GM18505 (cell line): ENCODE measurements at regions not wholly inside any gene's neighbourhood (a gene's known extent, or its start where the extent isn't known, plus 50 kb on each side); places are given as distances from the start of the nearest gene placed in this dataset.
"Not testable (repeated sequence)": the region's sequence is repeated elsewhere in the genome, so short reads cannot be mapped to it uniquely, and the experiment has no call there.

Source experiments
- ATAC-seq: cut with Tn5 transposase; IDR thresholded peaks from one replicate; pipeline ENCODE4 v1.9.1; 2021; ENCODE audit not compliant: unreplicated experiment
- POLR2A ChIP-seq: IDR thresholded peaks from 4 replicates; pipeline ENCODE4 v1.6.1; 2011; ENCODE audit warnings: borderline replicate concordance; ENCODE audit not compliant: insufficient read depth, insufficient read length; ENCODE audit errors: extremely low read depth

- ATAC-seq: no peak
- no peak for TF ChIP-seq POLR2A
These were observed 393.6 kb downstream of the GPAT3 start for GRCh38 chr4:83929550-83929949.

DNA sequence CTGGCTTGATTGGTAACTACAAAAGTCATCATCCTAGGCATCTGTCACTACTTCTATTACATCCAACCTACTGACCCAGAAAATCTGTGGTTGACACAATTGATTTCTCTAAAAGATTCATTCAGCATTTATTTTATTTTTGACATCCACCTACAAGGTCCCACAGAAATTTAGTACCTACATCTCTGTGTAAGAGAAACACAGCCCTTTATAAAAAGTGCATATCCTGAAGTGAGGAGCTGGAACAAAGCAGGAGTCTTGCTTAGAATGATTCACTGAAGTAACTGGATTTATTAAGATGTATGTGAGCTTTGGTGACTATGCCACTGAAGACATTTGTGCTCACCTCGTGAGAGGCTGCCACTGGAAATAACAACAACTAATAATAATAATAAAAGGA, 391.0 kb downstream of the GPAT3 start:
- TF ChIP-seq POLR2A: no peak

GRCh38 chr4:83923341-83923740, 387.4 kb downstream of the GPAT3 start:
- ATAC-seq: no peak
- no peak for TF ChIP-seq POLR2A

More for the DNA sequence above, 391.0 kb downstream of the GPAT3 start:
- ATAC-seq: no peak

DNA sequence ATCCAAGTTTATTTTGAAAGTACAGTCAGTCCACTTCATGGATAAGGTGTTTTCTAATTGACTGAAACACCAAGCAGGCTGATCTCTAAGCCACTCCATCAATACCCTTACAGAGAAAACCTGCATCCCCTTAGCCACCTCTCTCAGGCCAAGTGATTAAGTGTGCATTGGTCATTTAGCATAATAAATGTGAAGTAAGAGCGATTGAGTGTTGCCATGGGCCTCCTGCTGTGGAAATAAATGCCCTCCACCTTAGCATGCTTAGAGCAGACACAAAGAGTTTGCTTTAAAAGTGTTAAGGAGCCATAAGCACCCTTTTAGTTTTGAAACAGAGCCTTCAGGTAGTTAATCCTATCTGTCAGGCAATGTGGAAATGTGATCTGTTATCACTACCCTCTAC, 386.5 kb downstream of the GPAT3 start:
- no peak for ATAC-seq
- TF ChIP-seq POLR2A: no peak

- ATAC-seq: no peak
- TF ChIP-seq POLR2A: no peak
These were observed 385.2 kb downstream of the GPAT3 start for GRCh38 chr4:83921124-83921523.

- ATAC-seq: no peak
- no peak for TF ChIP-seq POLR2A
These were observed 384.5 kb downstream of the GPAT3 start for GRCh38 chr4:83920375-83920774.

DNA sequence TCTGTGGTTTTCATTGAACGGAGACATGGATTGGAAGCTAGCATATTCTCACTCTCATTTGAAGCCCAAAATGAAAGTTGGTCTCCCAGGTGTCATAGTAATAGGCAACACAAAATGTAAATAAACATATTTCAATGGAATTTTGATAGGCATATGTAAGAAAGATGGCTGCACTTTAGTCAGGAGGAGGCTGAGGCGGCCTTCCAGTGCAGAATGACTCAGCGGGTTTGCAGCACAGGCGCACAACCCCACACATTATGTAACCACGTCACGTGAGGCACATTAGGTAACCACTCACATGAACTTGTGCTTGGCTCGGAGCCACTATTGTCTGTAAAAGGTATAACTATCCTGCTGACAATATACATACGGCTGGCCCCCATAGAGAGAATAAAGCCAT, 381.7 kb downstream of the GPAT3 start:
- no peak for TF ChIP-seq POLR2A
- ATAC-seq: no peak

DNA sequence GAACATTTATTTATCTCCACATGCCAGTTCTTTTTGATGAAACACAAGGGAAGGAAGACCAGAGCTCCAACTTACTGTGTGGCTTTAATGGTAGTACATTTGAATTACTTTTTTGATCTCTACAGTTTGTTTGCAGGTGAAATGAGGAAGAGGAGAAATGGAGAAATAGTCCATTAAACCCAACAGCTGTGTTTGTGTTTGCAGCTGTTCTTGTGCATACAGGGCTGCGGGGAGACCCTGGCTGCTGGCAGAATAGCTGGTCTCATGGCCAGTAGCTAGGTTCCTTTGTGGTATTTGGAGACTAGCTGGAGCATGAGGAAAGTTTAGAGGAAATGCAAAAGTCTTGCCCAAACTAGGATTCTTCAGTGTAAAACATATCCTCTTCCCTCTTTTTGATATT, 374.8 kb downstream of the GPAT3 start:
- no peak for TF ChIP-seq POLR2A
- no peak for ATAC-seq

GRCh38 chr4:83906561-83906960, 370.7 kb downstream of the GPAT3 start:
- TF ChIP-seq POLR2A: no peak
- ATAC-seq: no peak

DNA sequence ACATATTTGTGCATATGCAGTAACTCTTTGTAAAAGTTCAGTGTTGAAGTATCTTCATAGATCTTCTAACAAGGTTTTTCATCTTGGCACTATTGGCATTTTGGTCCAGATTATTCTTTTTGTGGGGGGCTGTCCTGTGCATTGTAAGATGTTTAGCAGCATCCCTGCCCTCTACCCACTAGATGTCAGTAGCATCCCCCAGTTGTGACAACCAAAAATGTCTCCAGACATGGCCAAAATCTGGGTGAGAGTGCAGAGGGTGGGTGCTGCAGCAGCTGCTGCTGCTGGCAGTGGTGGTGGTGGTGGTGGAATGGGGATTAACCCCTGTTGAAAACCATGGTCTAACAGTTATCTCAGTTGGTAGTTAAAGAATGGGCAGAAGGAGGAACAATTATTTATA, 370.0 kb downstream of the GPAT3 start:
- no peak for ATAC-seq
- no peak for TF ChIP-seq POLR2A

DNA sequence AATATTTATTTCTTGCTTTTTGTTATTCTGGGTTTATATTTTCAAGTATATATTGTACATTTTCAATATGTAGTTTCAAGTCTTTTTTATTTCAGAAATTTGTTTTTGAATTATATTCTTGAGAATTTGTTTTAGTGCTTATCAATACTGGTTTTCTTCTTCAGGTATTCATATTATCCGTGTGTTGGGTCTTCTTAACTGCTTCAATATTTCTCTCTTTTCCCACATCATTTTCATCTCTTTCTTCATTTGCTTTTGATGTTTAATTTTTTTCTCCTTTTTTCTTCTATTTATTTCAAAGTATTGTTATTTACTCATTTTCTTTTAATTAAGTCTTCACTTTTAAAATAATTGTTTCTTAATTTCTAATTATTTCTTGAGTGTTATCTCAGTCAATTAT, 367.8 kb downstream of the GPAT3 start:
- ATAC-seq: not testable (repeated sequence)

- no peak for TF ChIP-seq POLR2A
- ATAC-seq: no peak
These were observed 358.9 kb downstream of the GPAT3 start for GRCh38 chr4:83894831-83895230.

DNA sequence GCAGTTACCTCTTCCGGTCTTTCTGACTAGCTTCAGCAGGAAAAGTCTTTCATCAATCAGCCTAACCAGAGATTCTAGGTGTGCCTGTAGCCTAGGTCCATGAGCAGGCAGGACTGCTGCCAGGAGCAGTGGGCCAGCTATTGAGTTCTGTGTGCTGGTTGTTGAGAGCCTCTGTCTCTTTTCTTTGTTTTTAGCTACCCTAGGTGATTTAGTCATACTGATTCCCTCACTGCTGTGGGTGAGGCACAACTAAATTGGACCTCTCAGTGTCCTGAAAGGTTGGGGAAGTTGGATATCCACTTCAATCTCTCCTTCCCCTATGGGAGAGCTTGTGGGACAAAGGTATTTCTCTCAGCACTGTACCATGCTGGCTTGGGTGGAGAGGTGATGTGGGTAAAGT, 354.9 kb downstream of the GPAT3 start:
- TF ChIP-seq POLR2A: no peak
- ATAC-seq: no peak

GRCh38 chr4:83890231-83890630, 354.3 kb downstream of the GPAT3 start:
- no peak for TF ChIP-seq POLR2A
- ATAC-seq: no peak

DNA sequence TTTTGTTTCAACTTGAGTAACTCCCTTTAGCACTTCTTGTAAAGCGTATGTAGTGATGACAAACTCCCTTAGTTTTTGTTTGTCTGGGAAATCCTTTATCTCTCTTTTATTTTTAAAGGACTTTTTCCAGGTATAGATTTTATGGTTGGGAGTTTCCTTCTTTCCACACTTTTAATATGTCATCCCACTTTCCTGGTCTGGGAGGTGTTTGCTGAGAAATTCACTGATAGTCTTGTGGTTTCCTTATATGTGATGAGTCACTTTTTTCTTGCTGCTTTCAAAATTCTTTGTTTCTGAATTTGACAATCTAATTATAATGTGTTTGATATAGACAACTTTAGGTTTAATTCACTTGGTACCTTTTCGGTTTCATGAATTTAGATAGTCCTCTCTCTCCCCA, 353.9 kb downstream of the GPAT3 start:
- TF ChIP-seq POLR2A: no peak
- ATAC-seq: no peak
